HepG2 (cell line): ENCODE measurements at regions not wholly inside any gene's neighbourhood (a gene's known extent, or its start where the extent isn't known, plus 50 kb on each side); places are given as distances from the start of the nearest gene placed in this dataset.

Experiments
- ATAC-seq: fragments of 200-7000 bp; cut with Tn5 transposase; 3 replicates; pipeline ENCODE4 v1.9.1; 2020; ENCODE audit warnings: mild to moderate bottlenecking, moderate library complexity
- BruUV-seq: library from RNA; stranded (reverse); fragments of 400-500 nt; replicated peaks from 2 replicates; lab custom pipeline; 2021; lab: Mats Ljungman, UMichigan
- CTCF ChIA-PET: fragments of 300-600 bp; formaldehyde crosslinking; extraction: SDS; loops from one replicate; lab custom pipeline; 2021; ENCODE audit warnings: low total read pairs, inconsistent platforms, low intra/inter-chr PET ratio; lab: Yijun Ruan, JAX
- POLR2A ChIA-PET: fragments of 350-600 bp; sonication (Branson Sonifier 250); formaldehyde crosslinking; loops from one replicate; lab custom pipeline; 2020; ENCODE audit warnings: antibody characterized with exemption, inconsistent platforms; lab: Yijun Ruan, JAX
- DNase-seq: peaks from one replicate; pipeline ENCODE4 v3.0.0-alpha.2; 2015; ENCODE audit warnings: low spot score
- FAIRE-seq: peaks from 3 replicates; lab custom pipeline; 2011; peaks lifted over from hg19 to GRCh38; lab: Jason Lieb, UNC
- H2AFZ ChIP-seq: one replicate; pipeline ENCODE4 v1.6.1; 2011; ENCODE audit warnings: low read length, inconsistent platforms
- H3K27ac ChIP-seq: fragments of 300-600 bp; 3 replicates; pipeline ENCODE4 v1.8.0; 2011; ENCODE audit warnings: mixed run types, mild to moderate bottlenecking, mixed read lengths, low read length, inconsistent platforms; ENCODE audit not compliant: insufficient read depth; ENCODE audit errors: extremely low read length
- H3K27me3 ChIP-seq, 2 experiments: fragments of 200-600 bp in 1 of 2; 2 replicates in 1 of 2; 3 replicates in 1 of 2; pipeline versions ENCODE4 v1.6.0 to v1.8.0; 2011; ENCODE audit warnings: low read length in 2 of 2, mild to moderate bottlenecking in 2 of 2, moderate library complexity in 2 of 2, inconsistent platforms in 1 of 2; ENCODE audit not compliant: insufficient read depth in 2 of 2, control insufficient read depth in 1 of 2
- H3K36me3 ChIP-seq, 2 experiments: fragments of 200-600 bp in 1 of 2; replicated peaks in 1 of 2; 2 replicates in 1 of 2; 3 replicates in 1 of 2; pipeline versions ENCODE4 v1.5.1 to v1.8.0; 2011; ENCODE audit warnings: low read length in 2 of 2, inconsistent platforms in 1 of 2; ENCODE audit not compliant: insufficient read depth in 2 of 2, control insufficient read depth in 1 of 2
- H3K4me1 ChIP-seq: 2 replicates; pipeline ENCODE4 v1.5.1; 2012; ENCODE audit warnings: low read length, inconsistent platforms; ENCODE audit not compliant: insufficient read depth
- H3K4me2 ChIP-seq: 2 replicates; pipeline ENCODE4 v1.6.0; 2011; ENCODE audit warnings: low read depth, low read length, inconsistent platforms
- H3K4me3 ChIP-seq, 3 experiments: fragments of 200-600 bp in 1 of 3; sonication (generic), shearing (Covaris generic) in 1 of 3; replicated peaks in 1 of 3; 2 replicates each; pipeline ENCODE4 v1.5.1; 2011 to 2016; ENCODE audit warnings: low read length in 3 of 3, inconsistent platforms in 2 of 3, low read depth in 2 of 3, mild to moderate bottlenecking in 2 of 3, control low read depth in 1 of 3, mixed read lengths in 1 of 3; ENCODE audit not compliant: insufficient read depth in 1 of 3
- H3K79me2 ChIP-seq: one replicate; pipeline ENCODE4 v1.6.1; 2011; ENCODE audit warnings: low read length, inconsistent platforms; ENCODE audit not compliant: insufficient read depth
- H3K9ac ChIP-seq: 2 replicates; pipeline ENCODE4 v1.6.0; 2011; ENCODE audit warnings: mild to moderate bottlenecking, low read depth, low read length, inconsistent platforms; ENCODE audit not compliant: insufficient read depth
- H3K9me3 ChIP-seq: 2 replicates; pipeline ENCODE4 v1.5.1; 2012; ENCODE audit warnings: mild to moderate bottlenecking, low read length
- H4K20me1 ChIP-seq: 2 replicates; pipeline ENCODE4 v1.6.0; 2011; ENCODE audit warnings: inconsistent platforms, mild to moderate bottlenecking, low read length, moderate library complexity; ENCODE audit not compliant: insufficient read depth
- FOXO1 ChIP-seq: sonication (generic); formaldehyde crosslinking; IDR thresholded peaks from 2 replicates; pipeline ENCODE4 v1.4.0; 2020; ENCODE audit warnings: missing genetic modification reagents
- KLF15 ChIP-seq: sonication (generic); formaldehyde crosslinking; IDR thresholded peaks from 2 replicates; pipeline ENCODE4 v1.8.1; 2023; ENCODE audit warnings: borderline replicate concordance, mild to moderate bottlenecking, inconsistent platforms, missing genetic modification reagents, mixed read lengths
- MIER3 ChIP-seq: IDR thresholded peaks from 2 replicates; pipeline ENCODE4 v1.6.1; 2016; ENCODE audit warnings: missing compliant biosample characterization, borderline replicate concordance
- MYNN ChIP-seq: sonication (generic); formaldehyde crosslinking; IDR thresholded peaks from 2 replicates; pipeline ENCODE4 v1.4.0; 2020; ENCODE audit warnings: mild to moderate bottlenecking, low read depth, missing genetic modification reagents
- NBN ChIP-seq: fragments of 450-650 bp; conservative IDR thresholded peaks from 2 replicates; pipeline ENCODE4 v1.6.1; 2017
- TCF7 ChIP-seq: sonication (generic); IDR thresholded peaks from 2 replicates; pipeline ENCODE4 v1.6.1; 2016; ENCODE audit warnings: antibody characterized with exemption, low read depth
- TEAD3 ChIP-seq: optimal IDR thresholded peaks from 2 replicates; pipeline ENCODE3; 2016; ENCODE audit warnings: borderline replicate concordance
- ZBTB21 ChIP-seq: sonication (generic); formaldehyde crosslinking; IDR thresholded peaks from 2 replicates; pipeline ENCODE4 v1.4.0; 2020; ENCODE audit warnings: missing genetic modification reagents
- ZNF292 ChIP-seq: sonication (generic); formaldehyde crosslinking; IDR thresholded peaks from 2 replicates; pipeline ENCODE4 v1.8.1; 2022; ENCODE audit warnings: mild to moderate bottlenecking, low read depth, missing genetic modification reagents, borderline replicate concordance
- ZNF670 ChIP-seq: sonication (generic); formaldehyde crosslinking; IDR thresholded peaks from 2 replicates; pipeline ENCODE4 v1.8.0; 2022; ENCODE audit warnings: mild to moderate bottlenecking, missing genetic modification reagents, borderline replicate concordance
- ZNF766 ChIP-seq: sonication (generic); formaldehyde crosslinking; IDR thresholded peaks from 2 replicates; pipeline ENCODE4 v1.5.0; 2020; ENCODE audit warnings: missing genetic modification reagents, borderline replicate concordance
- ZSCAN29 ChIP-seq: sonication (generic); formaldehyde crosslinking; conservative IDR thresholded peaks from 2 replicates; pipeline ENCODE4 v1.4.0; 2020; ENCODE audit warnings: mild to moderate bottlenecking, missing genetic modification reagents
- WGBS: methylation state at CpG from one replicate; pipeline ENCODE4 v1.1.6; 2017; ENCODE audit warnings: low lambda C conversion rate; 5-methylcytosine and 5-hydroxymethylcytosine counted together
- in situ Hi-C: cut with HindIII; loops from 2 replicates; pipeline ENCODE4 v1.10.0; 2017; ENCODE audit warnings: low pct_unique_long_range_greater_than_20kb; ENCODE audit not compliant: extremely low pct_ligation_motif_present
- intact Hi-C: fragments of 100-400 bp; cut with micrococcal nuclease; formaldehyde crosslinking; loops from one replicate; pipeline ENCODE4 v1.10.0; 2022; ENCODE audit not compliant: unreplicated experiment
- TF ChIP-seq, protein P1 (sequence below): sonication (generic); formaldehyde crosslinking; IDR thresholded peaks from 2 replicates; pipeline ENCODE4 v1.5.1; 2020; ENCODE audit warnings: mild to moderate bottlenecking, missing genetic modification reagents, moderate library complexity
- TF ChIP-seq, protein P2 (sequence below): sonication (generic); formaldehyde crosslinking; IDR thresholded peaks from 2 replicates; pipeline ENCODE4 v1.8.0; 2023; ENCODE audit warnings: mild to moderate bottlenecking, missing genetic modification reagents
- TF ChIP-seq, protein P3 (sequence below): IDR thresholded peaks from 2 replicates; pipeline ENCODE4 v1.6.1; 2016; ENCODE audit warnings: missing compliant biosample characterization, missing genetic modification reagents, borderline replicate concordance
- TF ChIP-seq, protein P4 (sequence below): sonication (generic); formaldehyde crosslinking; IDR thresholded peaks from 2 replicates; pipeline ENCODE4 v1.4.0; 2020; ENCODE audit warnings: missing genetic modification reagents
- TF ChIP-seq, protein P5 (sequence below): sonication (generic); formaldehyde crosslinking; IDR thresholded peaks from 2 replicates; pipeline ENCODE4 v1.9.0; 2021; ENCODE audit warnings: missing genetic modification reagents, mild to moderate bottlenecking, borderline replicate concordance

DNA sequence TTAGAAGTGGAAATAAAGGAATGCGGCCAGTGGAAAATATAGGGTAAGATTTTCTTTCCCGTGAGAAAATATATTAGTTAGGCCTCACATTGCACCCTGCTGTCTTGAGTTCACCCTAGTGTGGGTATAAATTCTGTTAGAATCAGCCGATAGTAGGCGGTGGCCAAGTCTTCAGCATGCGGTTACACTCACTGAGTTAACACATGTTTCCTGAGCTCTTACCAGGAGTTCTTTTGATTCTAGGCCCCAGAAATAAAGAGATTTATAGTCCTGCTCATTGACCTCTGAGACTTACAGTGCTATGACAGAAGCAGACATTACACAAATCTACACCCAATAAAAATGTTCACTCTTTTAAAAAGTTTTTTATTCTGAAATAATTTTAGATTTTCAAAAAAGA lies 279.3 kb upstream of the LRRC7 start (continued):
- no peak for TF ChIP-seq KLF15 (CRISPR knock-in tag)
- TF ChIP-seq TCF7, result no peak
- no peak for TF ChIP-seq MYNN (CRISPR knock-in tag)
- no peak for TF ChIP-seq ZNF670 (CRISPR knock-in tag)
- TF ChIP-seq, protein P1, sequence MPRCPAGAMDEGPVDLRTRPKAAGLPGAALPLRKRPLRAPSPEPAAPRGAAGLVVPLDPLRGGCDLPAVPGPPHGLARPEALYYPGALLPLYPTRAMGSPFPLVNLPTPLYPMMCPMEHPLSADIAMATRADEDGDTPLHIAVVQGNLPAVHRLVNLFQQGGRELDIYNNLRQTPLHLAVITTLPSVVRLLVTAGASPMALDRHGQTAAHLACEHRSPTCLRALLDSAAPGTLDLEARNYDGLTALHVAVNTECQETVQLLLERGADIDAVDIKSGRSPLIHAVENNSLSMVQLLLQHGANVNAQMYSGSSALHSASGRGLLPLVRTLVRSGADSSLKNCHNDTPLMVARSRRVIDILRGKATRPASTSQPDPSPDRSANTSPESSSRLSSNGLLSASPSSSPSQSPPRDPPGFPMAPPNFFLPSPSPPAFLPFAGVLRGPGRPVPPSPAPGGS (CRISPR knock-in tag), result no peak
- TF ChIP-seq, protein P2, sequence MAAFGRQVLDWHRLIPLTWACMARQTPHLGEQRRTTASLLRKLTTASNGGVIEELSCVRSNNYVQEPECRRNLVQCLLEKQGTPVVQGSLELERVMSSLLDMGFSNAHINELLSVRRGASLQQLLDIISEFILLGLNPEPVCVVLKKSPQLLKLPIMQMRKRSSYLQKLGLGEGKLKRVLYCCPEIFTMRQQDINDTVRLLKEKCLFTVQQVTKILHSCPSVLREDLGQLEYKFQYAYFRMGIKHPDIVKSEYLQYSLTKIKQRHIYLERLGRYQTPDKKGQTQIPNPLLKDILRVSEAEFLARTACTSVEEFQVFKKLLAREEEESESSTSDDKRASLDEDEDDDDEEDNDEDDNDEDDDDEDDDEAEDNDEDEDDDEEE (CRISPR knock-in tag), result no peak
- TF ChIP-seq ZSCAN29, result no peak

DNA sequence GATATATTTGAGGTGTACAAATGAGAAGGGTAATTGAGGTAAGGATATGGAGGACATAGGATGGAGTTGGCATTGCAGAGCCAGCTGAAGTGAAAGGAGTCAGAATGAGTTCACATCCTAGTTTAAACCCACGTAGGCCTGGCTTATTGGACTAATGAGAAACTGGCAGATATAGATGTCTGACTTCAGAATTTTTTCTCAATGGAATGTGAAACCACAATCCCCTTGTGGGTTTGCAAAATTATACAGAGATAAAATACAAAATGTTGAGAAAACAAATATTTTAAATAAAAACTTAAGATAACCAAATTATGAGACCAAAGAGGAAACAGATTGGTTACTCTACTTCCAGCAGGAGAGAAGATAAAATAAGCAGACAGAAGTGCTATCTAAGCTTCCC lies 277.4 kb upstream of the LRRC7 start:
- H3K4me3 ChIP-seq, result no peak overlapping the region
- 0% methylated on average over 1 of the region's 1 CpG for WGBS
- no peak overlapping the region for H3K27ac ChIP-seq
- H3K36me3 ChIP-seq, result no peaks in the 10 kb centered on the region
- H2AFZ ChIP-seq, result no peak overlapping the region
- H3K9ac ChIP-seq, result no peak overlapping the region
- H4K20me1 ChIP-seq, result no peaks in the 10 kb centered on the region
- ATAC-seq (no peak), FAIRE-seq (no peak), DNase-seq (no peak)
- no peaks in the 10 kb centered on the region for H3K27me3 ChIP-seq
- no peaks in the 10 kb centered on the region for H3K4me1 ChIP-seq
- no TSS peak for BruUV-seq
- POLR2A ChIA-PET, result no interaction called here
- no peak overlapping the region for H3K4me2 ChIP-seq
- no peaks in the 10 kb centered on the region for H3K79me2 ChIP-seq
- in situ Hi-C loops (no loop called here), intact Hi-C loops (no loop called here)
- H3K9me3 ChIP-seq, result peaks cover 33% of the 10 kb centered on the region
- CTCF ChIA-PET, result no interaction called here
- TF ChIP-seq, protein P3, sequence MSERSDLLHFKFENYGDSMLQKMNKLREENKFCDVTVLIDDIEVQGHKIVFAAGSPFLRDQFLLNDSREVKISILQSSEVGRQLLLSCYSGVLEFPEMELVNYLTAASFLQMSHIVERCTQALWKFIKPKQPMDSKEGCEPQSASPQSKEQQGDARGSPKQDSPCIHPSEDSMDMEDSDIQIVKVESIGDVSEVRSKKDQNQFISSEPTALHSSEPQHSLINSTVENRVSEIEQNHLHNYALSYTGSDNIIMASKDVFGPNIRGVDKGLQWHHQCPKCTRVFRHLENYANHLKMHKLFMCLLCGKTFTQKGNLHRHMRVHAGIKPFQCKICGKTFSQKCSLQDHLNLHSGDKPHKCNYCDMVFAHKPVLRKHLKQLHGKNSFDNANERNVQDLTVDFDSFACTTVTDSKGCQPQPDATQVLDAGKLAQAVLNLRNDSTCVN (CRISPR knock-in tag), result no peak
- TF ChIP-seq, protein P4, sequence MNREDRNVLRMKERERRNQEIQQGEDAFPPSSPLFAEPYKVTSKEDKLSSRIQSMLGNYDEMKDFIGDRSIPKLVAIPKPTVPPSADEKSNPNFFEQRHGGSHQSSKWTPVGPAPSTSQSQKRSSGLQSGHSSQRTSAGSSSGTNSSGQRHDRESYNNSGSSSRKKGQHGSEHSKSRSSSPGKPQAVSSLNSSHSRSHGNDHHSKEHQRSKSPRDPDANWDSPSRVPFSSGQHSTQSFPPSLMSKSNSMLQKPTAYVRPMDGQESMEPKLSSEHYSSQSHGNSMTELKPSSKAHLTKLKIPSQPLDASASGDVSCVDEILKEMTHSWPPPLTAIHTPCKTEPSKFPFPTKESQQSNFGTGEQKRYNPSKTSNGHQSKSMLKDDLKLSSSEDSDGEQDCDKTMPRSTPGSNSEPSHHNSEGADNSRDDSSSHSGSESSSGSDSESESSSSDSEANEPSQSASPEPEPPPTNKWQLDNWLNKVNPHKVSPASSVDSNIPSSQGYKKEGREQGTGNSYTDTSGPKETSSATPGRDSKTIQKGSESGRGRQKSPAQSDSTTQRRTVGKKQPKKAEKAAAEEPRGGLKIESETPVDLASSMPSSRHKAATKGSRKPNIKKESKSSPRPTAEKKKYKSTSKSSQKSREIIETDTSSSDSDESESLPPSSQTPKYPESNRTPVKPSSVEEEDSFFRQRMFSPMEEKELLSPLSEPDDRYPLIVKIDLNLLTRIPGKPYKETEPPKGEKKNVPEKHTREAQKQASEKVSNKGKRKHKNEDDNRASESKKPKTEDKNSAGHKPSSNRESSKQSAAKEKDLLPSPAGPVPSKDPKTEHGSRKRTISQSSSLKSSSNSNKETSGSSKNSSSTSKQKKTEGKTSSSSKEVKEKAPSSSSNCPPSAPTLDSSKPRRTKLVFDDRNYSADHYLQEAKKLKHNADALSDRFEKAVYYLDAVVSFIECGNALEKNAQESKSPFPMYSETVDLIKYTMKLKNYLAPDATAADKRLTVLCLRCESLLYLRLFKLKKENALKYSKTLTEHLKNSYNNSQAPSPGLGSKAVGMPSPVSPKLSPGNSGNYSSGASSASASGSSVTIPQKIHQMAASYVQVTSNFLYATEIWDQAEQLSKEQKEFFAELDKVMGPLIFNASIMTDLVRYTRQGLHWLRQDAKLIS (CRISPR knock-in tag), result no peak
- no peak for TF ChIP-seq FOXO1 (CRISPR knock-in tag)
- no peak for TF ChIP-seq MIER3 (CRISPR knock-in tag)
- TF ChIP-seq, protein P5, sequence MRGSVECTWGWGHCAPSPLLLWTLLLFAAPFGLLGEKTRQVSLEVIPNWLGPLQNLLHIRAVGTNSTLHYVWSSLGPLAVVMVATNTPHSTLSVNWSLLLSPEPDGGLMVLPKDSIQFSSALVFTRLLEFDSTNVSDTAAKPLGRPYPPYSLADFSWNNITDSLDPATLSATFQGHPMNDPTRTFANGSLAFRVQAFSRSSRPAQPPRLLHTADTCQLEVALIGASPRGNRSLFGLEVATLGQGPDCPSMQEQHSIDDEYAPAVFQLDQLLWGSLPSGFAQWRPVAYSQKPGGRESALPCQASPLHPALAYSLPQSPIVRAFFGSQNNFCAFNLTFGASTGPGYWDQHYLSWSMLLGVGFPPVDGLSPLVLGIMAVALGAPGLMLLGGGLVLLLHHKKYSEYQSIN (CRISPR knock-in tag), result no peak
- no peak for TF ChIP-seq ZBTB21 (CRISPR knock-in tag)
- TF ChIP-seq NBN, result no peak
- no peak for TF ChIP-seq TEAD3
- no peak for TF ChIP-seq ZNF292
- no peak for TF ChIP-seq ZNF766 (CRISPR knock-in tag)
